Brain microvascular endothelial cell (primary cell): ENCODE measurements at regions not wholly inside any gene's neighbourhood (a gene's known extent, or its start where the extent isn't known, plus 50 kb on each side); places are given as distances from the start of the nearest gene placed in this dataset.
"Not testable (repeated sequence)": the region's sequence is repeated elsewhere in the genome, so short reads cannot be mapped to it uniquely, and the experiment has no call there.

ENCODE experiments used
- DNase-seq: peaks from one replicate; pipeline ENCODE4 v3.0.0-alpha.2; 2020
- H3K27ac ChIP-seq: fragments of 250-450 bp; sonication (Bioruptor Pico); 2 replicates; pipeline ENCODE4 v1.5.1; 2020; ENCODE audit warnings: mild to moderate bottlenecking, moderate library complexity
- H3K27me3 ChIP-seq: fragments of 250-450 bp; sonication (Bioruptor Pico); replicated peaks from 2 replicates; pipeline ENCODE4 v1.5.1; 2020; ENCODE audit warnings: mild to moderate bottlenecking
- H3K36me3 ChIP-seq: fragments of 250-450 bp; sonication (Bioruptor Pico); replicated peaks from 2 replicates; pipeline ENCODE4 v1.5.1; 2020; ENCODE audit warnings: mild to moderate bottlenecking
- H3K4me3 ChIP-seq: 2 replicates; pipeline ENCODE4 v1.5.1; 2011; ENCODE audit warnings: low read depth, mild to moderate bottlenecking, control low read depth, low read length, moderate library complexity
- in situ Hi-C: cut with HindIII; loops from 2 replicates; pipeline ENCODE4 v1.10.0; 2017; ENCODE audit warnings: low sequenced_read_pairs, low pct_ligation_motif_present
- TF ChIP-seq, protein P1 (sequence below): IDR thresholded peaks from 2 replicates; pipeline ENCODE4 v1.5.1; 2011; ENCODE audit warnings: low read depth, mild to moderate bottlenecking, moderate library complexity, low read length, control low read depth, inconsistent platforms; ENCODE audit errors: missing control alignments

DNA sequence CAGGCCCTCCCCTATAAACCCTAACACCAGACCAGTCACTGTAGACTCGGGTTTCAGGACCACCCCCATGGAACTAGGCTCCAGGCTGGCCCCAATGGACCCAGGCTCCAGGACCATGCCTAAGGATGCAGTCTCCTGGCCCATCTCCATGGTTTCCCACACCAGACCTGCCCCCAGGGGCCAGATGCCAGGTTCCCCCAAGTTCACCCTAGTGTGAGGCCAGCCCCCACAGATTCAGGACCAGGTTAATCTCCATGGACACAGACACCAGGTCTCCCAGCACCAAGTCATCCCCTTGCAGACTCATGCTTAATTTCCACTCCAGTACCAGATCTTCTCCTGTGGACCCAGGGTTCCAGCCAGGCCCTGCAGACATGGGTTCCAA, 103.8 kb upstream of the LANCL2 start:
- in situ Hi-C loops = loop anchor here (25.0 kb wide), 1 partner anchor 474 kb away; no protein-coding TSS in a partner anchor
- Histone ChIP-seq H3K27ac (no peak overlapping the region), H3K27me3 (no peaks in the 10 kb centered on the region), H3K36me3 (no peaks in the 10 kb centered on the region), H3K4me3 (no peak overlapping the region)
- DNase-seq = no peak
- TF ChIP-seq, protein P1, sequence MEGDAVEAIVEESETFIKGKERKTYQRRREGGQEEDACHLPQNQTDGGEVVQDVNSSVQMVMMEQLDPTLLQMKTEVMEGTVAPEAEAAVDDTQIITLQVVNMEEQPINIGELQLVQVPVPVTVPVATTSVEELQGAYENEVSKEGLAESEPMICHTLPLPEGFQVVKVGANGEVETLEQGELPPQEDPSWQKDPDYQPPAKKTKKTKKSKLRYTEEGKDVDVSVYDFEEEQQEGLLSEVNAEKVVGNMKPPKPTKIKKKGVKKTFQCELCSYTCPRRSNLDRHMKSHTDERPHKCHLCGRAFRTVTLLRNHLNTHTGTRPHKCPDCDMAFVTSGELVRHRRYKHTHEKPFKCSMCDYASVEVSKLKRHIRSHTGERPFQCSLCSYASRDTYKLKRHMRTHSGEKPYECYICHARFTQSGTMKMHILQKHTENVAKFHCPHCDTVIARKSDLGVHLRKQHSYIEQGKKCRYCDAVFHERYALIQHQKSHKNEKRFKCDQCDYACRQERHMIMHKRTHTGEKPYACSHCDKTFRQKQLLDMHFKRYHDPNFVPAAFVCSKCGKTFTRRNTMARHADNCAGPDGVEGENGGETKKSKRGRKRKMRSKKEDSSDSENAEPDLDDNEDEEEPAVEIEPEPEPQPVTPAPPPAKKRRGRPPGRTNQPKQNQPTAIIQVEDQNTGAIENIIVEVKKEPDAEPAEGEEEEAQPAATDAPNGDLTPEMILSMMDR = no peak

DNA sequence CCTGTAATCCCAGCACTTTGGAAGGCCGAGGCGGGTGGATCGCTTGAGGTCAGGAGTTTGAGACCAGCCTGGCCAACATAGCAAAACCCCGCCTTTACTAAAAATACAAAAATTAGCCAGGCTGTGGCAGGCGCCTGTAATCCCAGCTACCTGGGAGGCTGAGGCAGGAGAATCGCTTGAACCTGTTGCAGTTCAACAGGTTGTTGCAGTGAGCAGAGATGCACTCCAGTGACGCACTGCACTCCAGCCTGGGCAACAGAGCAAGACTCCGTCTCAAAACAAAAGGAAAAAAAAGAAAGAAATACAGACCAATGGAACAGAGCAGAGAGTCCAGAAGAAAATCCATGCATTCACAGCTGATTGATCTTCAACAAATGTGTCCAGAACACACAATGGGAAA, 99.8 kb upstream of the LANCL2 start:
- H3K27me3 ChIP-seq, H3K27ac ChIP-seq, H3K4me3 ChIP-seq, DNase-seq, H3K36me3 ChIP-seq: not testable (repeated sequence)
- in situ Hi-C loops = loop anchor here (25.0 kb wide), 1 partner anchor 478 kb away; no protein-coding TSS in a partner anchor

DNA sequence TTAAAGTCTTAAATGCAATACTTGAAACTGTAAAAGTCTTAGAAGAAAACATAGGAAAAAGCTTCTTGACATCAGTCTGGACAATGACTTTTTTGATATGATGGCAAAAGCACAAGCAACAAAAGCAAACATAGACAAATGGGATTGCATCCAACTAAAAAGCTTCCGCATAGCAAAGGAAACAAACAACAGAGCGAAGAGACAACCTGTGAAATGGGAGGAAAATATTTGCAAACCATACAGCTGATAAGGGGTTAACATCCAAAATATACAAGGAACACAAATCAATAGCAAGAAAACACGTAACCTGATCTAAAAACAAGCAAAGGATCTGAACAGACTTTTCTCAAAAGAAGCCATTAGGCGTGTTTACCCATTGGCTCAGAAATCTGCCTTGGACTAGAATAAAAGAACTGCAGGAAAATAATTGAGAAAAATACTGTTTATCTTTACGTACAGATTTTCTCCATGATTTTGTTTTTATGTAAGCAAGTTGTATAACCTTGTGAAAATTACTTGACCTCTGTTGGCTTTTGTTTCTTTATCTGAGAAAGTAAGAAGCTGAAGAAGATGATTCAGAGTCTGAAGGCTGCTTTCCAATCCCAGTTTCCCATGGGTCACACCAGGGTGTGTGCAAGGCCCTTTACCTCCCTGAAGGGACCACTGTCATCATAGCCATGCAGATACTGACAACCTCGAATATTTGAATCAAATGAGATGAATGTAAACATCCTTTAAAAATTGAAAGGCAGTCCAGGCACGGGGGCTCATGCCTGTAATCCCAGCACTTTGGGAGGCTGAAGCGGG, 99.1 kb upstream of the LANCL2 start:
- in situ Hi-C loops = loop anchor here (25.0 kb wide), 1 partner anchor 479 kb away; no protein-coding TSS in a partner anchor
- no peaks in the 10 kb centered on the region for H3K36me3 ChIP-seq
- H3K4me3 ChIP-seq = no peak overlapping the region
- no peaks in the 10 kb centered on the region for H3K27me3 ChIP-seq
- H3K27ac ChIP-seq = no peak overlapping the region
- DNase-seq = no peak
- TF ChIP-seq, protein P1 = no peak

DNA sequence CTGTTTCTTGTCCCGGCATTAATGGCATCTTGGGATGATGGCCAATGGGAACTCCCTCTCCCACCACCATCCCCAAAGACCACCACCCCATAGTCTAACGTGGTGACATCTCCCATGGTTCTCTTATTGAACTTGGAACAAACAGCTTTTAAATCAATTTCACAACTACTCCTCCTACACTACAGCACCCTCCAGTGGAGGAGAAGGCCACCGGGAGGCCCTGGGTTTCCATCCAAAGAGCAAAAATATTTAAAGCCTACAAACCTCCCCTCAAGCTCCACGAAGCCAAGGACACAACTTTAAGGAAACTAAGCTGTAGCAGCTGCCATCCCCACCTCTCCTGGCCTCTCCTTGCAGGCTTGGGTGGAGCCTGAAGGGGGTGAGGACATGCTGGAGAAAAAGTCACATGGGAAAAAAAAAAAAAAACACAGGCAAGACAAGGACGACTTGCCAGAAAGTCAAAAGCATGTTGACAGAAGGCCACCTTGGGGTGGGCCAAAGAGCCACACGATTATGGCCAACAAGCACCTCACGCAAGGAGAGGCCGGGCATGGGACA, 94.0 kb upstream of the LANCL2 start:
- H3K36me3 ChIP-seq = no peaks in the 10 kb centered on the region
- TF ChIP-seq, protein P1 = peak; percentile 77
- peaks cover 9% of the 10 kb centered on the region for H3K27me3 ChIP-seq
- DNase-seq = no peak
- H3K27ac ChIP-seq = no peak overlapping the region
- no peak overlapping the region for H3K4me3 ChIP-seq
- in situ Hi-C loops = loop anchor here (25.0 kb wide), 1 partner anchor 484 kb away; no protein-coding TSS in a partner anchor

DNA sequence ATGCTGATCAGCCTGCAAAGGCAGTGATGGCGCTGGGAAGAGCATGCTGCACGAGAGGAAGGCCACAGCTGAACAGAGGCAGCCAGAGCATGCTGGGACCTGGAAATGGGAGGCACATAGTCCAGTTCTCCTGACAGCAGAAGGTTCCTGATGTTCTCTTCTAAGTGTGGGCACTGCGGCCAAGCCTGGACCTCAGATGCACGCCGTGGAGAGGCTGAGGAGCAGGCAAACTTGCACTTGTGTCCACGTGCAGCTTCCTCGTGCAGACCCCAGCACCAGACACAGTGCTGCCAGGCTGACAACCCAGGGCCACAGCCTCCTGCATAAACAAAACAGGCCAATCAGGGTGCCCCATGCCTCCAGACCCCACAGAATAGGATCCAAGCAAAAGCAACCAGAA, 93.5 kb upstream of the LANCL2 start:
- TF ChIP-seq, protein P1 = no peak
- no peak for DNase-seq
- Histone ChIP-seq H3K27ac (no peak overlapping the region), H3K27me3 (peaks cover 9% of the 10 kb centered on the region), H3K36me3 (no peaks in the 10 kb centered on the region), H3K4me3 (no peak overlapping the region)
- in situ Hi-C loops = loop anchor here (25.0 kb wide), 1 partner anchor 484 kb away; no protein-coding TSS in a partner anchor

DNA sequence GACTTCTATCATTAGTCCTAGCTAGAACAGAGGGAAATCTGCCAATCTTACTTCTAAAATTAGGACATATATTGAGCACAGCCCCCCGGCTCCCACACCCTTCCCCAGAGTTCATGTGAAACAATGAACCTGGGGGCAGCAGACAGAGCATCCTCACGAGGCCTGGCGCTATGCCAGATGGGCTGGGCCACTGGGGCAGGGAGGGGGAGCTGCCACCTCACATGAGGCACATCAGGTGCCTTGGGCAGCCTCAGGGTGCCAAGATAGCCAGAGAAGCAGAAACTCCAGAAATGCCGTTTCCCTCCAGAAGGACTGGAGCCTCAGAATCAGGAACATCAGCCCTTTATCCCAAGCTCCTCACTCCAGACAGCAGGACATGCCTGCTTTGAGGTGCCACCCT, 92.8 kb upstream of the LANCL2 start:
- in situ Hi-C loops = loop anchor here (25.0 kb wide), 1 partner anchor 485 kb away; no protein-coding TSS in a partner anchor
- no peak overlapping the region for H3K27ac ChIP-seq
- H3K4me3 ChIP-seq = no peak overlapping the region
- TF ChIP-seq, protein P1 = no peak
- DNase-seq = no peak
- no peaks in the 10 kb centered on the region for H3K36me3 ChIP-seq
- peaks cover 9% of the 10 kb centered on the region for H3K27me3 ChIP-seq
